ENCODE measurements at regions not wholly inside any gene's neighbourhood (a gene's known extent, or its start where the extent isn't known, plus 50 kb on each side); places are given as distances from the start of the nearest gene placed in this dataset.

DNA sequence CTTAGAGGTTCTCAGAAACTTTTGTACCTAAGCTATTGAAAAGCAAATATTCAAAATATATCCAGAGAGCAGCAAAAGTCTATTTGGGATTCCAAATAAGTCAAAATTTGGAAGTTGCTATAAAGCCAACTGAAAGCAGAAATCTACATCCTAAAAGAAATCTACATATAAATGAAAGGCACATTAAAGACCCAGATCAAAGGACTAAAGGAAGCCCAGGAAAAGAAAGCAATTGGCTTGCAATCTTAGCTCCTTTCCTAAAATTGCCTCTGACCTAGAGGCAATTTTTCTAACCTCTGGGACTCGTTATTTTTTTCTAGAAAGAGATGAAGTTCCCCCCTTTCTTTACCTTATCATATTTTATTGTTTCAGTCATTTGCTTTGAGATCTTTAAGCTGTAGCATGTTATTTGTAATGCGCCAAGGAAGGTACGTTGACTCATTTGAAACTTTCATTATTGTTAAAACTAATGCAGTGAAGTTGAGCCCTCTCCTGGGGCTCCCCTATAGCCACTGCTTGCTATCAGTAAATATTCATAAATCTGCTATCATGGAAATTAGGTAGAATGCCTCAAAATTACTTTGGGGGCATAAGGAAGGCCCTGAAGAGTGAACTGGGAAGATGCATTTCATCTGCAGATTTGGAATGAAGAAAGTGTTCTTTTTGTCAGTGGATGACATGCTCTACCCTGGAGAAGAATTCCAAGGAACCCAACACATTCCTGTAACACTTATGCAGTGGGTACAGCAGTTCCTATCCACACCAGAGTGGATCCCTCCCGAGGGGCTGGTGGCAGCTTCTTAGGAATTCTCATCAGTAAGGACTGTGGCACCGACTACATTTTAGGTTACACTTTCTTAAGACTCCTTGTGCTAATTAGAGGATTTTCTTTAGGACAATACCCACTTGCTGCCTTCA lies 177.8 kb upstream of the IGFBP7 start:
- Histone ChIP-seq H3K27ac (ENCODE audit: insufficient read depth, low read depth, low read length) (no peak overlapping the region), H3K4me2 (ENCODE audit: insufficient read depth, low read length) (no peak overlapping the region), H3K4me1 (ENCODE audit: control insufficient read depth, extremely low read depth, insufficient read depth, low read length) (no peaks in the 10 kb centered on the region), H3K27me3 (ENCODE audit: control insufficient read depth in 2 of 2, insufficient read depth in 2 of 2, low read length in 2 of 2) (peaks cover 0 to 4% of the 10 kb centered on the region in 2 experiments), H2AFZ (ENCODE audit: low read depth, low read length) (no peak overlapping the region), H3K9me1 (replicated peaks; ENCODE audit: control insufficient read depth, extremely low read depth, insufficient read depth, low read length) (no peaks in the 10 kb centered on the region), H3K79me2 (ENCODE audit: control insufficient read depth, insufficient read depth, low read length) (no peaks in the 10 kb centered on the region), H3K4me3 (replicated peaks in 1 of 3; ENCODE audit: insufficient read depth in 1 of 3, low read depth in 1 of 3, low read length in 3 of 3) (no peak overlapping the region), H3K9ac (replicated peaks; ENCODE audit: extremely low read depth, insufficient read depth, low read length) (no peak overlapping the region), H4K20me1 (replicated peaks; ENCODE audit: control insufficient read depth, extremely low read depth, insufficient read depth, low read length) (no peaks in the 10 kb centered on the region), H3K36me3 (ENCODE audit: control insufficient read depth in 2 of 2, extremely low read depth in 1 of 2, insufficient read depth in 2 of 2, low read length in 2 of 2) (no peaks in the 10 kb centered on the region), H3K9me3 (replicated peaks; ENCODE audit: control insufficient read depth, insufficient read depth, low read length) (no peaks in the 10 kb centered on the region)
- FAIRE-seq (no peak), DNase-seq (ENCODE audit: low read depth, low spot score) (no peak)
- intact Hi-C loops (cut with micrococcal nuclease): no loop called here
- no peak for TF ChIP-seq FOS (IDR thresholded peaks at IDR 0.05; ENCODE audit: borderline replicate concordance, insufficient read depth, low read length)
- TF ChIP-seq JUN (IDR thresholded peaks at IDR 0.05; ENCODE audit: borderline replicate concordance, insufficient read depth, insufficient read length, low read depth): no peak
- no peak for TF ChIP-seq EZH2 (IDR thresholded peaks at IDR 0.05; ENCODE audit: borderline replicate concordance, low read depth, low read length, severe bottlenecking)
- TF ChIP-seq POLR2AphosphoS5 (IDR thresholded peaks at IDR 0.05; ENCODE audit: insufficient read depth, low read depth, low read length): no peak
- TF ChIP-seq, protein P1, sequence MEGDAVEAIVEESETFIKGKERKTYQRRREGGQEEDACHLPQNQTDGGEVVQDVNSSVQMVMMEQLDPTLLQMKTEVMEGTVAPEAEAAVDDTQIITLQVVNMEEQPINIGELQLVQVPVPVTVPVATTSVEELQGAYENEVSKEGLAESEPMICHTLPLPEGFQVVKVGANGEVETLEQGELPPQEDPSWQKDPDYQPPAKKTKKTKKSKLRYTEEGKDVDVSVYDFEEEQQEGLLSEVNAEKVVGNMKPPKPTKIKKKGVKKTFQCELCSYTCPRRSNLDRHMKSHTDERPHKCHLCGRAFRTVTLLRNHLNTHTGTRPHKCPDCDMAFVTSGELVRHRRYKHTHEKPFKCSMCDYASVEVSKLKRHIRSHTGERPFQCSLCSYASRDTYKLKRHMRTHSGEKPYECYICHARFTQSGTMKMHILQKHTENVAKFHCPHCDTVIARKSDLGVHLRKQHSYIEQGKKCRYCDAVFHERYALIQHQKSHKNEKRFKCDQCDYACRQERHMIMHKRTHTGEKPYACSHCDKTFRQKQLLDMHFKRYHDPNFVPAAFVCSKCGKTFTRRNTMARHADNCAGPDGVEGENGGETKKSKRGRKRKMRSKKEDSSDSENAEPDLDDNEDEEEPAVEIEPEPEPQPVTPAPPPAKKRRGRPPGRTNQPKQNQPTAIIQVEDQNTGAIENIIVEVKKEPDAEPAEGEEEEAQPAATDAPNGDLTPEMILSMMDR (IDR thresholded peaks at IDR 0.05; ENCODE audit: extremely low read depth in 1 of 2, insufficient read depth in 1 of 2, low read depth in 1 of 2, low read length in 2 of 2): no peak
- TF ChIP-seq, protein P2, sequence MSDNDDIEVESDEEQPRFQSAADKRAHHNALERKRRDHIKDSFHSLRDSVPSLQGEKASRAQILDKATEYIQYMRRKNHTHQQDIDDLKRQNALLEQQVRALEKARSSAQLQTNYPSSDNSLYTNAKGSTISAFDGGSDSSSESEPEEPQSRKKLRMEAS (IDR thresholded peaks at IDR 0.05; ENCODE audit: insufficient read depth, insufficient read length): no peak
- no peak for TF ChIP-seq POLR2A (IDR thresholded peaks at IDR 0.05; ENCODE audit: low read depth, low read length)
- no peak for TF ChIP-seq MYC (IDR thresholded peaks at IDR 0.05; ENCODE audit: low read depth, low read length)
- TF ChIP-seq GATA2 (IDR thresholded peaks at IDR 0.05; ENCODE audit: insufficient read depth, insufficient read length, low read depth, low read length): no peak
- no TSS peak for BruUV-seq (replicated peaks)
- dilution Hi-C loops (cut with MboI; ENCODE audit: extremely low pct_ligation_motif_present, low sequenced_read_pairs): no loop called here
- ChIA-PET CTCF (no interaction called here), POLR2A (no interaction called here)

Measured in endothelial cell of umbilical vein (primary cell).